Endothelial cell of umbilical vein (primary cell): ENCODE measurements at regions not wholly inside any gene's neighbourhood (a gene's known extent, or its start where the extent isn't known, plus 50 kb on each side); places are given as distances from the start of the nearest gene placed in this dataset.
A peak's percentile ranks its signal among the peaks of the same experiment; 100 is the strongest.

Source experiments
- BruUV-seq: library from RNA; stranded (reverse); fragments of 400-500 nt; replicated peaks from 2 replicates; lab custom pipeline; 2021; lab: Mats Ljungman, UMichigan
- CTCF ChIA-PET: fragments of 300-600, 350-600 bp; sonication (Branson Sonifier 250); formaldehyde crosslinking; loops from one replicate; lab custom pipeline; 2021; ENCODE audit warnings: antibody characterized with exemption, inconsistent platforms; lab: Charles Lee
- POLR2A ChIA-PET: fragments of 300-600, 350-600 bp; sonication (Branson Sonifier 250); formaldehyde crosslinking; loops from one replicate; lab custom pipeline; 2021; ENCODE audit warnings: antibody characterized with exemption, inconsistent platforms; lab: Charles Lee
- DNase-seq: peaks from one replicate; pipeline ENCODE4 v3.0.0-alpha.2; 2011; ENCODE audit warnings: low read depth, low spot score
- FAIRE-seq: peaks from 2 replicates; lab custom pipeline; 2011; peaks lifted over from hg19 to GRCh38; lab: Jason Lieb, UNC
- H2AFZ ChIP-seq: 2 replicates; pipeline ENCODE4 v1.6.0; 2012; ENCODE audit warnings: low read depth, low read length, control low read depth, inconsistent platforms
- H3K27ac ChIP-seq: 2 replicates; pipeline ENCODE4 v1.5.1; 2011; ENCODE audit warnings: low read depth, mild to moderate bottlenecking, control low read depth, low read length, moderate library complexity; ENCODE audit not compliant: insufficient read depth
- H3K27me3 ChIP-seq, 2 experiments: 2 replicates each; pipeline versions ENCODE4 v1.6.0 to v1.6.1; 2011; ENCODE audit warnings: low read length in 2 of 2, mixed read lengths in 1 of 2; ENCODE audit not compliant: control insufficient read depth in 2 of 2, insufficient read depth in 2 of 2
- H3K36me3 ChIP-seq, 2 experiments: 2 replicates in 1 of 2; 3 replicates in 1 of 2; pipeline ENCODE4 v1.5.1; 2011; ENCODE audit warnings: low read length in 2 of 2, mild to moderate bottlenecking in 1 of 2, moderate library complexity in 1 of 2; ENCODE audit not compliant: control insufficient read depth in 2 of 2, insufficient read depth in 2 of 2; ENCODE audit errors: extremely low read depth in 1 of 2
- H3K4me1 ChIP-seq: 3 replicates; pipeline ENCODE4 v1.5.1; 2011; ENCODE audit warnings: mild to moderate bottlenecking, low read length; ENCODE audit not compliant: control insufficient read depth, insufficient read depth; ENCODE audit errors: extremely low read depth
- H3K4me2 ChIP-seq: 2 replicates; pipeline ENCODE4 v1.6.1; 2011; ENCODE audit warnings: low read length, control low read depth, mixed read lengths; ENCODE audit not compliant: insufficient read depth
- H3K4me3 ChIP-seq, 3 experiments: fragments of 200-600 bp in 1 of 3; sonication (generic), shearing (Covaris generic) in 1 of 3; replicated peaks in 1 of 3; 2 replicates each; pipeline ENCODE4 v1.5.1; 2011 to 2016; ENCODE audit warnings: control low read depth in 3 of 3, low read length in 3 of 3, mild to moderate bottlenecking in 2 of 3, inconsistent platforms in 1 of 3, low read depth in 1 of 3, moderate library complexity in 1 of 3; ENCODE audit not compliant: insufficient read depth in 1 of 3
- H3K79me2 ChIP-seq: 2 replicates; pipeline ENCODE4 v1.6.0; 2012; ENCODE audit warnings: low read length, inconsistent platforms; ENCODE audit not compliant: control insufficient read depth, insufficient read depth
- H3K9ac ChIP-seq: replicated peaks from 2 replicates; pipeline ENCODE3; 2011; ENCODE audit warnings: low read length, control low read depth; ENCODE audit not compliant: insufficient read depth; ENCODE audit errors: extremely low read depth
- H3K9me1 ChIP-seq: replicated peaks from 3 replicates; pipeline ENCODE4 v1.6.0; 2011; ENCODE audit warnings: mild to moderate bottlenecking, low read length; ENCODE audit not compliant: control insufficient read depth, insufficient read depth; ENCODE audit errors: extremely low read depth
- H3K9me3 ChIP-seq: replicated peaks from 2 replicates; pipeline ENCODE4 v1.5.1; 2012; ENCODE audit warnings: low read length, inconsistent platforms; ENCODE audit not compliant: control insufficient read depth, insufficient read depth
- H4K20me1 ChIP-seq: replicated peaks from 2 replicates; pipeline ENCODE3; 2011; ENCODE audit warnings: mild to moderate bottlenecking, low read length; ENCODE audit not compliant: control insufficient read depth, insufficient read depth; ENCODE audit errors: extremely low read depth
- CTCF ChIP-seq, 2 donors: IDR thresholded peaks; 1 replicate in 1 of 2; 2 replicates in 1 of 2; pipeline ENCODE4 v1.5.1; 2011; ENCODE audit warnings: low read length in 2 of 2, mild to moderate bottlenecking in 2 of 2, moderate library complexity in 2 of 2, control low read depth in 1 of 2, inconsistent platforms in 1 of 2, low read depth in 1 of 2; ENCODE audit not compliant: insufficient read depth in 1 of 2; ENCODE audit errors: extremely low read depth in 1 of 2
- EZH2 ChIP-seq: IDR thresholded peaks from 2 replicates; pipeline ENCODE4 v1.6.1; 2012; ENCODE audit warnings: borderline replicate concordance, low read depth, mild to moderate bottlenecking, moderate library complexity, low read length, inconsistent platforms; ENCODE audit not compliant: severe bottlenecking
- FOS ChIP-seq: IDR thresholded peaks from 2 replicates; pipeline ENCODE4 v1.6.1; 2011; ENCODE audit warnings: mild to moderate bottlenecking, low read length, moderate library complexity, borderline replicate concordance; ENCODE audit not compliant: insufficient read depth
- GATA2 ChIP-seq: IDR thresholded peaks from 2 replicates; pipeline ENCODE4 v1.7.0; 2011; ENCODE audit warnings: low read depth, mild to moderate bottlenecking, moderate library complexity, mixed read lengths, low read length; ENCODE audit not compliant: insufficient read length, insufficient read depth
- JUN ChIP-seq: IDR thresholded peaks from 2 replicates; pipeline ENCODE4 v1.6.1; 2011; ENCODE audit warnings: borderline replicate concordance, low read depth; ENCODE audit not compliant: insufficient read length, insufficient read depth
- MAX ChIP-seq: IDR thresholded peaks from 2 replicates; pipeline ENCODE4 v1.6.1; 2011; ENCODE audit not compliant: insufficient read depth, insufficient read length
- MYC ChIP-seq: IDR thresholded peaks from one replicate; pipeline ENCODE4 v1.6.1; 2011; ENCODE audit warnings: mild to moderate bottlenecking, low read depth, low read length
- POLR2A ChIP-seq: IDR thresholded peaks from 2 replicates; pipeline ENCODE4 v1.6.1; 2012; ENCODE audit warnings: low read depth, mild to moderate bottlenecking, control low read depth, low read length
- POLR2AphosphoS5 ChIP-seq: IDR thresholded peaks from 2 replicates; pipeline ENCODE4 v1.6.1; 2012; ENCODE audit warnings: low read depth, mild to moderate bottlenecking, control low read depth, low read length, moderate library complexity; ENCODE audit not compliant: insufficient read depth
- dilution Hi-C: fragments of 300-500 bp; cut with MboI; formaldehyde crosslinking; loops from one replicate; pipeline ENCODE4 v1.15.0; 2019; ENCODE audit warnings: low sequenced_read_pairs; ENCODE audit not compliant: extremely low pct_ligation_motif_present
- intact Hi-C: fragments of 100-400 bp; cut with micrococcal nuclease; formaldehyde crosslinking; loops from one replicate; pipeline ENCODE4 v1.10.0; 2022

- no peak overlapping the region for H3K9ac ChIP-seq
- peak; percentile 62 for FAIRE-seq
- H3K79me2 ChIP-seq: no peaks in the 10 kb centered on the region
- H2AFZ ChIP-seq: no peak overlapping the region
- intact Hi-C loops (no loop called here), dilution Hi-C loops (no loop called here)
- H3K4me2 ChIP-seq: no peak overlapping the region
- TF ChIP-seq MAX (no peak), POLR2A (no peak), GATA2 (no peak), EZH2 (no peak), POLR2AphosphoS5 (no peak), FOS (no peak), JUN (no peak), MYC (no peak), CTCF (IDR thresholded peaks at IDR 0.05; ENCODE audit: extremely low read depth in 1 of 2, insufficient read depth in 1 of 2, low read depth in 1 of 2, low read length in 2 of 2) (no peak)
- BruUV-seq: no TSS peak
- POLR2A ChIA-PET: no interaction called here
- CTCF ChIA-PET: no interaction called here
- H3K4me1 ChIP-seq: peaks cover 7% of the 10 kb centered on the region
- no peaks in the 10 kb centered on the region for H4K20me1 ChIP-seq
- no peaks in the 10 kb centered on the region for H3K27me3 ChIP-seq
- H3K9me1 ChIP-seq: no peaks in the 10 kb centered on the region
- no peak overlapping the region for H3K4me3 ChIP-seq
- DNase-seq: peak; percentile 64
- H3K27ac ChIP-seq: no peak overlapping the region
- H3K9me3 ChIP-seq: no peaks in the 10 kb centered on the region
- H3K36me3 ChIP-seq: no peaks in the 10 kb centered on the region
These were observed 338.7 kb downstream of the SLC16A7 start for GRCh38 chr12:59934486-59934885.
